ENCODE measurements at regions not wholly inside any gene's neighbourhood (a gene's known extent, or its start where the extent isn't known, plus 50 kb on each side); places are given as distances from the start of the nearest gene placed in this dataset.

DNA sequence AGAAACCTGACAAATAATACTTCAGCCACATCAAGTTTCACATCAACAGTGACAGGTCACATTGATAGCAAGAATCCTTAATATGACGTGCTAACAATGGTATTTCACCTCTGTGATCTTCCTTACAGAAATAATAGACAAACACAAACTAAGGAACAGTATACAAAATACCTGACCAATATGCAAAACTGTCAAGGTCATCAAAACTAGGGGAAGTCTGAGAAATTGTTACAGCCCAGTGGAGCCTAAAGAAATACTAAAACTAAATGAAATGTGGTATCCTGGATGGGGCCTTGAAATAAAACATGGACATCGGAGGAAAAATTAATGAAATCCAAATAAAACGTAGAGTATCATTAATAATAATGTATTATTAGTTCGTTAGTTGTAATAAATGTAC is 422.0 kb upstream of the ZNF385D start:
- Histone ChIP-seq H2AK5ac (ENCODE audit: low read depth, low read length) (no peak overlapping the region), H2BK20ac (ENCODE audit: low read length) (no peak overlapping the region), H3K79me1 (ENCODE audit: low read depth, low read length) (no peaks in the 10 kb centered on the region), H3K23me2 (ENCODE audit: low read depth, low read length) (no peaks in the 10 kb centered on the region), H3K27ac (ENCODE audit: low read depth, low read length) (no peak overlapping the region), H3K4me3 (ENCODE audit: extremely low read depth in 1 of 4, insufficient read depth in 2 of 4, low read depth in 3 of 4, low read length in 4 of 4) (no peak overlapping the region), H2BK15ac (ENCODE audit: low read length) (no peak overlapping the region), H3K9me3 (ENCODE audit: insufficient read depth in 2 of 2, low read depth in 1 of 2, low read length in 1 of 2) (no peaks in the 10 kb centered on the region), H2BK120ac (replicated peaks; ENCODE audit: low read depth, low read length) (no peak overlapping the region), H3K14ac (ENCODE audit: insufficient read length) (no peak overlapping the region), H2AFZ (ENCODE audit: low read length) (no peak overlapping the region), H2BK5ac (ENCODE audit: low read depth, low read length) (no peak overlapping the region), H3K4me2 (ENCODE audit: insufficient read depth in 1 of 2, low read depth in 2 of 2, low read length in 2 of 2) (no peak overlapping the region), H4K8ac (ENCODE audit: extremely low read depth, insufficient read depth, low read length) (no peak overlapping the region), H4K5ac (ENCODE audit: insufficient read length, low read depth, low read length) (no peak overlapping the region), H3K27me3 (replicated peaks in 1 of 4; ENCODE audit: control insufficient read depth in 3 of 4, extremely low read depth in 1 of 4, insufficient read depth in 3 of 4, low read length in 3 of 4) (no peaks in the 10 kb centered on the region), H3K23ac (ENCODE audit: insufficient read length) (no peak overlapping the region), H4K91ac (replicated peaks; ENCODE audit: insufficient read length, low read length) (no peak overlapping the region), H3K18ac (ENCODE audit: extremely low read depth, low read length) (no peak overlapping the region), H2BK12ac (ENCODE audit: low read depth, low read length) (no peak overlapping the region), H3K36me3 (ENCODE audit: control insufficient read depth in 2 of 4, insufficient read depth in 4 of 4, low read length in 3 of 4) (no peaks in the 10 kb centered on the region), H3K9ac (replicated peaks in 1 of 4; ENCODE audit: extremely low read depth in 1 of 4, low read depth in 3 of 4, low read length in 3 of 4) (no peak overlapping the region), H3K56ac (replicated peaks; ENCODE audit: insufficient read length, low read depth, low read length) (no peak overlapping the region), H4K20me1 (replicated peaks in 1 of 2; ENCODE audit: control insufficient read depth in 1 of 2, insufficient read depth in 2 of 2, low read length in 2 of 2) (no peaks in the 10 kb centered on the region), H3K4me1 (replicated peaks in 1 of 4; ENCODE audit: control insufficient read depth in 3 of 4, insufficient read depth in 4 of 4, low read length in 3 of 4) (no peaks in the 10 kb centered on the region), H3K4ac (replicated peaks; ENCODE audit: insufficient read length, low read depth, low read length) (no peak overlapping the region), H3K79me2 (ENCODE audit: control insufficient read depth in 1 of 2, insufficient read depth in 2 of 2, low read length in 2 of 2) (no peaks in the 10 kb centered on the region)
- FAIRE-seq (no peak), DNase-seq (ENCODE audit: low read depth in 1 of 2, low spot score in 2 of 2) (no peak)
- no peak for TF ChIP-seq RFX5 (IDR thresholded peaks at IDR 0.05; ENCODE audit: borderline replicate concordance, low read depth, low read length)
- TF ChIP-seq KDM5A (IDR thresholded peaks at IDR 0.05; ENCODE audit: low read length) = no peak
- TF ChIP-seq SP1 (IDR thresholded peaks at IDR 0.05; ENCODE audit: low read depth, low read length) = no peak
- no peak for TF ChIP-seq SP2 (IDR thresholded peaks at IDR 0.05; ENCODE audit: low read length)
- TF ChIP-seq NANOG (IDR thresholded peaks at IDR 0.05; ENCODE audit: insufficient read depth, low read depth, low read length, poor library complexity, severe bottlenecking) = no peak
- TF ChIP-seq, protein P1, sequence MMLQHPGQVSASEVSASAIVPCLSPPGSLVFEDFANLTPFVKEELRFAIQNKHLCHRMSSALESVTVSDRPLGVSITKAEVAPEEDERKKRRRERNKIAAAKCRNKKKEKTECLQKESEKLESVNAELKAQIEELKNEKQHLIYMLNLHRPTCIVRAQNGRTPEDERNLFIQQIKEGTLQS (IDR thresholded peaks at IDR 0.05; ENCODE audit: insufficient read depth, low read depth, low read length) = no peak
- no peak for TF ChIP-seq EGR1 (IDR thresholded peaks at IDR 0.05; ENCODE audit: borderline replicate concordance, low read depth, low read length)
- no peak for TF ChIP-seq EZH2 (IDR thresholded peaks at IDR 0.05; ENCODE audit: low read depth, low read length, severe bottlenecking)
- TF ChIP-seq CTBP2 (IDR thresholded peaks at IDR 0.05; ENCODE audit: borderline replicate concordance, insufficient read depth, insufficient read length, low read length) = no peak
- WGBS, 2 experiments (ENCODE audit: extremely low coverage in 1 of 2, insufficient coverage in 1 of 2, insufficient read length in 1 of 2, insufficient replicate concordance in 2 of 2, low coverage in 1 of 2, low lambda C conversion rate in 2 of 2, missing lambda C conversion rate in 1 of 2) = 92% methylated on average over 4 of the region's 4 CpGs; no CpG with 5 or more reads in 1 of the 2 experiments
- POLR2A ChIA-PET (ENCODE audit: partially characterized antibody) = no interaction called here
- CTCF ChIA-PET (ENCODE audit: partially characterized antibody) = interaction anchor here (1.3 kb wide), 1 partner anchor 511 kb away, joined by 5 read pairs; no protein-coding TSS in a partner anchor

Data from H1 (cell line).